H9 (cell line): ENCODE measurements at regions not wholly inside any gene's neighbourhood (a gene's known extent, or its start where the extent isn't known, plus 50 kb on each side); places are given as distances from the start of the nearest gene placed in this dataset.

Experiments
- DNase-seq: peaks from one replicate; pipeline ENCODE4 v3.0.0-alpha.2; 2017
- H2AFZ ChIP-seq: one replicate; pipeline ENCODE4 v1.6.1; 2013; ENCODE audit warnings: mild to moderate bottlenecking, low read length, control low read depth, moderate library complexity
- H2AK5ac ChIP-seq: 2 replicates; pipeline ENCODE4 v1.6.1; 2013; ENCODE audit warnings: low read length, control low read depth, mixed read lengths; ENCODE audit not compliant: insufficient read length
- H2BK120ac ChIP-seq: one replicate; pipeline ENCODE4 v1.6.1; 2013; ENCODE audit warnings: low read depth, mild to moderate bottlenecking, low read length, control low read depth, inconsistent platforms; ENCODE audit not compliant: poor library complexity, severe bottlenecking
- H2BK12ac ChIP-seq: 2 replicates; pipeline ENCODE4 v1.6.1; 2013; ENCODE audit warnings: low read length, control low read depth, mixed read lengths, low read depth; ENCODE audit not compliant: insufficient read length
- H2BK15ac ChIP-seq: 2 replicates; pipeline ENCODE4 v1.6.1; 2013; ENCODE audit warnings: low read depth, low read length, control low read depth
- H2BK20ac ChIP-seq: one replicate; pipeline ENCODE4 v1.6.1; 2013; ENCODE audit warnings: low read depth, mild to moderate bottlenecking, low read length, control low read depth, inconsistent platforms; ENCODE audit not compliant: poor library complexity, severe bottlenecking
- H2BK5ac ChIP-seq: 2 replicates; pipeline ENCODE4 v1.6.1; 2013; ENCODE audit warnings: low read length, control low read depth, mixed read lengths; ENCODE audit not compliant: insufficient read length
- H3K14ac ChIP-seq: 2 replicates; pipeline ENCODE4 v1.6.1; 2013; ENCODE audit warnings: low read length, control low read depth; ENCODE audit not compliant: insufficient read depth
- H3K18ac ChIP-seq: 2 replicates; pipeline ENCODE4 v1.6.1; 2013; ENCODE audit warnings: low read depth, mild to moderate bottlenecking, mixed read lengths, low read length, control low read depth; ENCODE audit not compliant: insufficient read length
- H3K23ac ChIP-seq: 2 replicates; pipeline ENCODE4 v1.6.1; 2013; ENCODE audit warnings: low read length, control low read depth, mixed read lengths, low read depth; ENCODE audit not compliant: insufficient read length
- H3K23me2 ChIP-seq: 2 replicates; pipeline ENCODE4 v1.6.1; 2013; ENCODE audit warnings: low read depth, mild to moderate bottlenecking, mixed read lengths, low read length, control low read depth; ENCODE audit not compliant: insufficient read length, poor library complexity, severe bottlenecking
- H3K27ac ChIP-seq: 2 replicates; pipeline ENCODE4 v1.5.1; 2013; ENCODE audit warnings: low read length, control low read depth, mixed read lengths, low read depth; ENCODE audit not compliant: insufficient read length
- H3K27me3 ChIP-seq: 2 replicates; pipeline ENCODE4 v1.6.1; 2013; ENCODE audit warnings: low read length, control low read depth, inconsistent platforms; ENCODE audit not compliant: insufficient read depth
- H3K4ac ChIP-seq: 2 replicates; pipeline ENCODE4 v1.6.1; 2013; ENCODE audit warnings: low read depth, mild to moderate bottlenecking, control low read depth, inconsistent platforms, low read length, moderate library complexity
- H3K4me1 ChIP-seq: 2 replicates; pipeline ENCODE4 v1.6.1; 2013; ENCODE audit warnings: low read length, control low read depth, inconsistent platforms; ENCODE audit not compliant: insufficient read depth
- H3K4me2 ChIP-seq: 2 replicates; pipeline ENCODE4 v1.6.1; 2013; ENCODE audit warnings: low read length, control low read depth, mixed read lengths; ENCODE audit not compliant: insufficient read length, insufficient read depth
- H3K56ac ChIP-seq: 2 replicates; pipeline ENCODE4 v1.6.1; 2013; ENCODE audit warnings: low read depth, mild to moderate bottlenecking, mixed read lengths, low read length, control low read depth; ENCODE audit not compliant: insufficient read length
- H3K79me1 ChIP-seq: 2 replicates; pipeline ENCODE4 v1.6.1; 2013; ENCODE audit warnings: low read depth, mild to moderate bottlenecking, moderate library complexity, low read length, control low read depth, inconsistent platforms; ENCODE audit not compliant: insufficient read depth, poor library complexity, severe bottlenecking
- H3K79me2 ChIP-seq: 2 replicates; pipeline ENCODE4 v1.6.1; 2013; ENCODE audit warnings: low read length, control low read depth, inconsistent platforms; ENCODE audit not compliant: insufficient read depth
- H3K9ac ChIP-seq: 2 replicates; pipeline ENCODE4 v1.6.1; 2013; ENCODE audit warnings: low read length, control low read depth, mixed read lengths; ENCODE audit not compliant: insufficient read length; ENCODE audit errors: extremely low read depth
- H3K9me3 ChIP-seq: one replicate; pipeline ENCODE4 v1.6.1; 2013; ENCODE audit warnings: low read depth, low read length, inconsistent platforms; ENCODE audit not compliant: control insufficient read depth
- H3T11ph ChIP-seq: one replicate; pipeline ENCODE4 v1.6.1; 2013; ENCODE audit warnings: mild to moderate bottlenecking, low read length, control low read depth, inconsistent platforms
- H4K20me1 ChIP-seq: one replicate; pipeline ENCODE4 v1.6.1; 2013; ENCODE audit not compliant: control insufficient read depth, insufficient read length, insufficient read depth
- H4K5ac ChIP-seq: 2 replicates; pipeline ENCODE4 v1.6.1; 2013; ENCODE audit warnings: low read depth, mild to moderate bottlenecking, mixed read lengths, low read length, control low read depth; ENCODE audit not compliant: insufficient read length
- H4K8ac ChIP-seq: replicated peaks from 2 replicates; pipeline ENCODE4 v1.6.1; 2013; ENCODE audit warnings: low read length, control low read depth, mixed read lengths, low read depth; ENCODE audit not compliant: insufficient read length
- H4K91ac ChIP-seq: 2 replicates; pipeline ENCODE4 v1.6.1; 2013; ENCODE audit warnings: low read depth, mild to moderate bottlenecking, moderate library complexity, mixed read lengths, low read length, control low read depth; ENCODE audit not compliant: insufficient read length
- H3K27ac Mint-ChIP-seq, 3 experiments: 2 replicates in 2 of 3; 3 replicates in 1 of 3; pipeline ENCODE4 v1.8.0; 2020 to 2021; ENCODE audit warnings: mixed read lengths in 3 of 3, mild to moderate bottlenecking in 1 of 3, moderate library complexity in 1 of 3
- H3K27me3 Mint-ChIP-seq: 2 replicates; pipeline ENCODE4 v1.8.0; 2021; ENCODE audit warnings: low read depth, mild to moderate bottlenecking, moderate library complexity, mixed read lengths
- H3K36me3 Mint-ChIP-seq, 3 experiments: 2 replicates in 2 of 3; 3 replicates in 1 of 3; pipeline ENCODE4 v1.8.0; 2020 to 2021; ENCODE audit warnings: low read depth in 3 of 3, mixed read lengths in 3 of 3; ENCODE audit not compliant: insufficient read depth in 1 of 3
- H3K4me1 Mint-ChIP-seq, 2 experiments: 2 replicates each; pipeline ENCODE4 v1.8.0; 2020; ENCODE audit warnings: mixed read lengths in 2 of 2
- H3K4me3 Mint-ChIP-seq, 2 experiments: 2 replicates in 1 of 2; 3 replicates in 1 of 2; pipeline ENCODE4 v1.8.0; 2020 to 2021; ENCODE audit warnings: mild to moderate bottlenecking in 2 of 2, mixed read lengths in 2 of 2, moderate library complexity in 1 of 2
- H3K9me3 Mint-ChIP-seq, 2 experiments: 2 replicates in 1 of 2; 3 replicates in 1 of 2; pipeline ENCODE4 v1.8.0; 2020; ENCODE audit warnings: mild to moderate bottlenecking in 2 of 2, mixed read lengths in 2 of 2, moderate library complexity in 1 of 2
- WGBS: extraction: QIAGEN DNeasy Blood & Tissue Kit; methylation state at CpG from one replicate; pipeline ENCODE4 v1.1.7; 2013; ENCODE audit warnings: missing lambda C conversion rate, low lambda C conversion rate, mixed read lengths; ENCODE audit not compliant: insufficient read length; ENCODE audit errors: extremely low coverage; 5-methylcytosine and 5-hydroxymethylcytosine counted together
- TF ChIP-seq, protein P1 (sequence below): fragments of 200-600 bp; sonication (generic); conservative IDR thresholded peaks from 3 replicates; pipeline ENCODE4 v1.8.0; 2021; ENCODE audit warnings: antibody characterized with exemption, mild to moderate bottlenecking

DNA sequence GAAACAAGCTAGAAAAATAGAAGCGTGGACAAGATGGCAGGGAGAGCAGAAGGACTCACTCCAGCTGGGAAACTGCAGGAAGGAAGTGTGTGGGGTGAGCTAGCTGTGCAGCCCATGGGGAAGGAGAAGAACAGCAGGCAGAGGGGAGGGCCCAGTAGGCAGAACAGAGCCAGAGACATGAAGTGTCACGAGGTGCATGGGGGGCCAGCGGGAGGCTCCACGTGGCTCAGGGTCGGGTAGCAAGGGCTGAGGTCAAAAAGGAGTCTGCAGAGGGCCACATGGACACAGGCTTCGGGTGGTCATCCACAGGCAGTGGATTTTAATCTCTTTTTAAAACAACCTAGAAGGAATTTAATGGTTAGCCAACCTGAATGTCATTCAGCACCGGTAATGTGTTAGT is 669.0 kb downstream of the BCL11B start:
- no peaks in the 10 kb centered on the region for H3K9me3 ChIP-seq
- DNase-seq = no peak
- no peak overlapping the region for H2BK15ac ChIP-seq
- no peak overlapping the region for H3K56ac ChIP-seq
- H3K18ac ChIP-seq = no peak overlapping the region
- peaks cover 2 to 3% of the 10 kb centered on the region in 2 experiments; a peak in 1 of 5 replicates for H3K9me3 Mint-ChIP-seq
- H3K27me3 Mint-ChIP-seq = peaks cover 2% of the 10 kb centered on the region
- no peak overlapping the region for H2BK20ac ChIP-seq
- H3K23ac ChIP-seq = no peak overlapping the region
- H3K4me3 Mint-ChIP-seq = no peak overlapping the region; a peak in 1 of 5 replicates
- H2BK5ac ChIP-seq = no peak overlapping the region
- H2BK120ac ChIP-seq = no peak overlapping the region
- H4K91ac ChIP-seq = no peak overlapping the region
- peaks cover 0 to 1% (median 0%) of the 10 kb centered on the region in 3 experiments; a peak in 1 of 7 replicates for H3K36me3 Mint-ChIP-seq
- TF ChIP-seq, protein P1, sequence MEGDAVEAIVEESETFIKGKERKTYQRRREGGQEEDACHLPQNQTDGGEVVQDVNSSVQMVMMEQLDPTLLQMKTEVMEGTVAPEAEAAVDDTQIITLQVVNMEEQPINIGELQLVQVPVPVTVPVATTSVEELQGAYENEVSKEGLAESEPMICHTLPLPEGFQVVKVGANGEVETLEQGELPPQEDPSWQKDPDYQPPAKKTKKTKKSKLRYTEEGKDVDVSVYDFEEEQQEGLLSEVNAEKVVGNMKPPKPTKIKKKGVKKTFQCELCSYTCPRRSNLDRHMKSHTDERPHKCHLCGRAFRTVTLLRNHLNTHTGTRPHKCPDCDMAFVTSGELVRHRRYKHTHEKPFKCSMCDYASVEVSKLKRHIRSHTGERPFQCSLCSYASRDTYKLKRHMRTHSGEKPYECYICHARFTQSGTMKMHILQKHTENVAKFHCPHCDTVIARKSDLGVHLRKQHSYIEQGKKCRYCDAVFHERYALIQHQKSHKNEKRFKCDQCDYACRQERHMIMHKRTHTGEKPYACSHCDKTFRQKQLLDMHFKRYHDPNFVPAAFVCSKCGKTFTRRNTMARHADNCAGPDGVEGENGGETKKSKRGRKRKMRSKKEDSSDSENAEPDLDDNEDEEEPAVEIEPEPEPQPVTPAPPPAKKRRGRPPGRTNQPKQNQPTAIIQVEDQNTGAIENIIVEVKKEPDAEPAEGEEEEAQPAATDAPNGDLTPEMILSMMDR = no peak
- no peaks in the 10 kb centered on the region for H3K27me3 ChIP-seq
- no peak overlapping the region for H3K4me2 ChIP-seq
- no CpG with 5 or more reads among the region's 7 CpGs for whole genome bisulfite sequencing
- H2AK5ac ChIP-seq = no peak overlapping the region
- H3K4ac ChIP-seq = no peak overlapping the region
- H3K4me1 Mint-ChIP-seq = no peaks in the 10 kb centered on the region; a peak in 1 of 4 replicates
- no peak overlapping the region for H2BK12ac ChIP-seq
- H3K79me1 ChIP-seq = no peaks in the 10 kb centered on the region
- no peaks in the 10 kb centered on the region for H3K23me2 ChIP-seq
- no peak overlapping the region for H3K27ac ChIP-seq
- H3K27ac Mint-ChIP-seq = no peak overlapping the region; a peak in 1 of 7 replicates
- no peaks in the 10 kb centered on the region for H3K79me2 ChIP-seq
- no peak overlapping the region for H4K8ac ChIP-seq
- no peak overlapping the region; the same call in 1 of the 2 replicates for H3K14ac ChIP-seq
- H3T11ph ChIP-seq = no peak overlapping the region
- no peak overlapping the region for H2AFZ ChIP-seq
- H3K4me1 ChIP-seq = no peaks in the 10 kb centered on the region
- H4K20me1 ChIP-seq = no peaks in the 10 kb centered on the region
- H3K9ac ChIP-seq = no peak overlapping the region
- H4K5ac ChIP-seq = no peak overlapping the region
